Raji (cell line): ENCODE measurements at regions not wholly inside any gene's neighbourhood (a gene's known extent, or its start where the extent isn't known, plus 50 kb on each side); places are given as distances from the start of the nearest gene placed in this dataset.

Experiments used
- POLR2A ChIP-seq: IDR thresholded peaks from 2 replicates; pipeline ENCODE4 v1.6.1; 2011; ENCODE audit warnings: low read depth, low read length, control low read depth; ENCODE audit not compliant: insufficient read depth

- no peak for TF ChIP-seq POLR2A
Observed at GRCh38 chr10:78550090-78550489, 516.4 kb downstream of the RPS24 start.

GRCh38 chr10:78550716-78551115 lies 517.1 kb downstream of the RPS24 start:
- no peak for TF ChIP-seq POLR2A

- no peak for TF ChIP-seq POLR2A
Observed at GRCh38 chr10:78551184-78552005, 517.4 kb upstream of the ZMIZ1 start.

DNA sequence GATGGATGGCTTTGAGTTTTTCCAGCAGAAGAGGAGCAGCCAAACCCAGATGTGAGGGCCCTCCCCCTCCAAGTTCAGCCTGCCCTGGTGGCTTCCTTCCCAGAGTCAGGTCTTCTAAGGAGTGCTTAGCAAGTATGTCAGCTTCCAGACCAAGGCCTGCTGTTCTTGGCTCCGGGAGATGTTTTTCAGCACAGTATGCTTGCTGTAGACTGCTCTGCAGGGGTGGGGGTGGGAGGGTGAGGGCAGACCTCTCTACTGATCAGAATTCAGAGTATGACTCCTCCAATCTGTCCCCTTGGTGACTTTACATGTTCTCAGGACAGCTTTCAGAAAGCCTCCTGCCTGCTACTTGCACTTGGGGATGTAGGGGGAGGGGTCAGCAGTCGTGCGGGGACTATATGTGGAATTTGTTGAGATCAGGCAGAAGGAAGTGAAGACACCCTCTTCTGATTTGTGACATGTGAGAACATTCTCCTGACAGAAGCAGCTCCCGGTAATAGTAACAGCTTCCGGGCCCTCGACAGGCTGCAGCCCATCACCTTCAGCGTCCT lies 516.4 kb upstream of the ZMIZ1 start:
- no peak for TF ChIP-seq POLR2A

- TF ChIP-seq POLR2A = no peak
Observed at GRCh38 chr10:78553792-78554191, 515.0 kb upstream of the ZMIZ1 start.

DNA sequence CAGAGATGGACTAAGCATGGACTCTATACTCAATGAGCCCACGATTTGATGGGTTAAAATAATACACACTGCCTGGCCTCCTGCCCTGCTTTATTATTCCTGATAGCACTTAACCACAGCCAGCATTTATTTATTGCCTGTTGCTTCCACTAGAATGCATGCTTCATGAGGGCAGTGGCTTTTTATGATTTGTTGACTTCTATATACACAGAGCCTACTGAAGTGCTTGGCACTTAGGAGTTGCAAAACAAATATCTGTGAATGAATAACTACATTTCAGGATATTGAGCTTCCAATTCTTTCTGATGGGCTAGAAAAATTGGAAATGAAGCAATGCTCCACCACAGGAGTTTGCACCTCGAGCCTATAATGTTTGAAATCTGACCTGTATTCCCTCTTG lies 513.6 kb upstream of the ZMIZ1 start:
- no peak for TF ChIP-seq POLR2A

DNA sequence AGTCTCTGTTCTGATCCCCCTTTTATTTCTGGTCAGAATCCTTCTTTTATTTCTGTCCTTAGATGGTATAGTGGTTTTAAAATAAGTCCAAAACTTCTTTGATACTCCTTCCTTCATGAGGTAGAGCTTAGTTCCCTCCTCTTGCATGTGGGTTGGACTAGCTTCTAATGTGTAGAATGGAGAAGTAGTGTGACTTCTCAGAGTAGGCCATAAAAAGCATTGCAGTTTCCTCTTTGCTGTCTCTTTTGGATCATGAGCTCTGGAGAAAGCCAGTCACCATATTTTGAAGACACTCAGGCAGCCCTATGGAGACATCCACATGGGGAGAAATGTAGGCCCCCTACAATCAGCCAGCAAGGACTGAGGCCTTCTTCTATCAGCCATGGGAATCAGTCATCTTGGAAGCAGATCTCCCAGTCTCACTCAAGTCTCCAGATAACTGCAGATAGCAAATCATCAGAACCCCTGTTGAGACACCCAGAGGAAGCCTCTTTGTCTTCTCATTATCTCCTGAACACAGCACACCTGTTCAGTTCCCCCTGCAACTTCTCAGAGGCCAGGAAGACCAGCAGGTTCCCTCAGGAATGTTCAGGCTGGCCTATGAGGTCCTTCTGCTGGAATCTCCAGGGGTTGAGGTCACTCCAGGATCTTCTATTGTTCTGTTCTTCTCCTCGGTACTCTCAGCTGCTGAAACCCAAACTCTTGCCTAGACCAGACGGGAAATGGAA lies 511.9 kb upstream of the ZMIZ1 start:
- TF ChIP-seq POLR2A = no peak

DNA sequence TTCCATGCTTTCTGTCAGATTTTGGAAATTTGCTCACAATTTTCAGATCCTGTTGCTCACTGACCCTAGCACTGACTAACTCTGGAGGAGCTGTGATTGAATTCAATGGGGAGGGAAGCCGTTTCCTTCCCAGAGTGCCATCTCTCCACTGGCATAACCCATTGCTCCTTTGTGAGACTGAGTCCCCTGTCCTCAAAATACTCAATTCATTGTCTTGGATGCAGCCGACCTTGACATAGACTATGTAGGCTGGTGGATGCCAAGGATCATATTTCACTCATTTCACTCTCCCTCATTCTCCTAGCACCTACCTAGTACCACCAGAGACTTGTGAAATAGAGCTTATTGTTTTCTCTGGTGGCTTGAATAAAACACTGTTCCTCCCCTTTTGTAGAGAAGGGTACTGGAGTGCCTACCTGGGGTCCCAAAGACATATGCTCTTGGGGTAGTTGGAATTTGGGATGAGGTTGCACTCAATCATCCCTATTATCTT lies 511.3 kb upstream of the ZMIZ1 start:
- no peak for TF ChIP-seq POLR2A

- TF ChIP-seq POLR2A = no peak
Observed at GRCh38 chr10:78559661-78560340, 509.0 kb upstream of the ZMIZ1 start.

DNA sequence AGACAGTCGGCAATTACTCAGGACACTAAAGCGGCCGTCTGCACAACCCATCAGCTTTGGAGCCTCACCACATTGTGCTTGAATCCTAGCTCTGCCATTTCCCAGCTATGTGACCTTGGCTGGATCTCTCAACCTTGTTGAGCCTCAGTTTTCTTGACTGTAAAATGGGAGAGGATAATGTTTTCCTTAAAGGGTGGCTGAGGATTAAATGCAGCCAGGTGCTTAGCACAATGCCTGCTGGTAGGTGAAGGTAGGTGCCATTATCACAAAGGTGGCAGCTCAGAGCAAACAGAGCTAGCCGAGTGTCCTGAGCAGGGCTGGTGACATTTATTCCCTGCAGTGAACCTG lies 508.5 kb upstream of the ZMIZ1 start:
- no peak for TF ChIP-seq POLR2A

DNA sequence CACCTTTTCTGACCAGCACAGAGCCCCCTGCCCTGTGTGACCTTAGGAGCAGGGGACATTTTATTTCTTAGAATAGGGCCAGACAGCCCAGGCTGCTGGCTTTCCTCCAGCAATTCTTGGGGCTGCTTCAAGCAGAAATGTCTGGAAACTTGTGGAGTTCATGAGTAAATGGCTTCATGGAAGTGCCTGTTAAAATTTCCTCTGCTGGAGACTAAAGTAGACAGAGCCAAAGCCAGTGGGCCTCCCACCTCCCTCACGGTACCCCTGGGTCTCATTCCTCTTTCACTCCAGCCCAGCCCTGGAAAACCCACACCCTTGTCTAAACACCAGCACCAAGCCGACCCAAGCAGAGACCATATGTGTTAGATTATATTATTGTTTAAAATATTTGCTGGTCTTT lies 505.5 kb upstream of the ZMIZ1 start:
- no peak for TF ChIP-seq POLR2A

- no peak for TF ChIP-seq POLR2A
Observed at GRCh38 chr10:78565841-78566240, 502.9 kb upstream of the ZMIZ1 start.

- no peak for TF ChIP-seq POLR2A
Observed at GRCh38 chr10:78566284-78567111, 502.3 kb upstream of the ZMIZ1 start.

GRCh38 chr10:78567680-78568455 lies 500.9 kb upstream of the ZMIZ1 start:
- TF ChIP-seq POLR2A = no peak
